ENCODE measurements at regions not wholly inside any gene's neighbourhood (a gene's known extent, or its start where the extent isn't known, plus 50 kb on each side); places are given as distances from the start of the nearest gene placed in this dataset.

DNA sequence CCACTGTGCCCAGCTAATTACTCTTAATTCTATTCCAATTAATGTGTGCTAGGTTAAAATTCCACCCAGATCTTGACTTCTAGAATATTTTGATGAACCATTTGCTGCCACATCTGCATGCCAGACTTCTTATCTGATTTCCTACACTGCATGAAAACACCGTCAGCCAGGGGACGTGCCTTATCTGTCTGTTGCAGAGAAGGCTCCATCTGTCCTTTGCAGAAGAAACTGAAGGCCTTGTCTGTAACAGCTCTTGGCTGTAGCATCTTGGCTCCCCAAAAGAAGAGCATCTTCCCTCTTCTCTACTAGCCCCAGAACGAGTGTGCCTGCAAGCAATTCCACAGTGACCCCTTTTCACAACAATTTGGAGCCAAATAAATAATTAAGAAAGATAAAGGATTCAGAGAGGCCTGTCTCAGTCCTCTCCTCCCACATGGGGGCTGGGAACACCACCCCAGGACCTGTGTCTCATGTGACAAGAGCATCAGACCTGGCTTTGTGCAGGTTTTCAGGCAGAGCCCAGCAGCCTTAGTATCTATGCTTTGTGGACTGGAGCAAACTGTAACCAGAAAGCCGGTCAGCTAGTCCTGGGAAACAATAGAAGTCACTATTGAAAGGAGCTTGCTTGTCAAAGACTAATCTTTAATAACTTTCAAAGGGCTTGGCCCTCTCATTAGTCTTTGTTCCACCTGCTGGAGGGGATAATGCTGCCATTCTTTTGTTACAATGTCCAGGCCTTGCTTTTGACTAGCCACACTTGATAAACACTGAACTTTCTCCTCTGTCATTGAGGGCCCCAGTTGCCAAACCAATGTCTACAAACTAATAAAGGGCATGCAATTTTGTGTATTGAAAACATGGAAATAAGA is 84.0 kb upstream of the NEUROD1 start:
- TF ChIP-seq, protein P1, sequence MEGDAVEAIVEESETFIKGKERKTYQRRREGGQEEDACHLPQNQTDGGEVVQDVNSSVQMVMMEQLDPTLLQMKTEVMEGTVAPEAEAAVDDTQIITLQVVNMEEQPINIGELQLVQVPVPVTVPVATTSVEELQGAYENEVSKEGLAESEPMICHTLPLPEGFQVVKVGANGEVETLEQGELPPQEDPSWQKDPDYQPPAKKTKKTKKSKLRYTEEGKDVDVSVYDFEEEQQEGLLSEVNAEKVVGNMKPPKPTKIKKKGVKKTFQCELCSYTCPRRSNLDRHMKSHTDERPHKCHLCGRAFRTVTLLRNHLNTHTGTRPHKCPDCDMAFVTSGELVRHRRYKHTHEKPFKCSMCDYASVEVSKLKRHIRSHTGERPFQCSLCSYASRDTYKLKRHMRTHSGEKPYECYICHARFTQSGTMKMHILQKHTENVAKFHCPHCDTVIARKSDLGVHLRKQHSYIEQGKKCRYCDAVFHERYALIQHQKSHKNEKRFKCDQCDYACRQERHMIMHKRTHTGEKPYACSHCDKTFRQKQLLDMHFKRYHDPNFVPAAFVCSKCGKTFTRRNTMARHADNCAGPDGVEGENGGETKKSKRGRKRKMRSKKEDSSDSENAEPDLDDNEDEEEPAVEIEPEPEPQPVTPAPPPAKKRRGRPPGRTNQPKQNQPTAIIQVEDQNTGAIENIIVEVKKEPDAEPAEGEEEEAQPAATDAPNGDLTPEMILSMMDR (IDR thresholded peaks at IDR 0.05) = no peak
- TF ChIP-seq POLR2A (IDR thresholded peaks at IDR 0.05) = no peak

Measured in adrenal gland (tissue), 5 donors.